ENCODE measurements at regions not wholly inside any gene's neighbourhood (a gene's known extent, or its start where the extent isn't known, plus 50 kb on each side); places are given as distances from the start of the nearest gene placed in this dataset.
A peak's percentile ranks its signal among the peaks of the same experiment; 100 is the strongest.
"Not testable (repeated sequence)": the region's sequence is repeated elsewhere in the genome, so short reads cannot be mapped to it uniquely, and the experiment has no call there.

DNA sequence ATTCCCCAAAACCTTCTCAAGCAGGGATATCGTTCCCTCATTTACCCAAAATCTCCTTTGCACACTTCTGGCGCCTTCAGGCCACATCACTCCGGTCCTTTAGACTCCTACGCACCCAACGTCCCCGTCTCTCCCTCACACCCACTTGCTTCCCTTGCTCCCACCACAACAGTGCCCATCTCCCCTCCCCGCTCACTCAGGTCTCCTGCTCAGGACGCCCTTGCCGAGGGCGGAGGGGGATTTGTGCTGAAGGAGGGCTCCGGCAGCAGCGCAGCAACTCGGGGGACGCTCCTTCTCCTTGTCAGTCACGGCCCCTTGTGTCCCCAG is 71.6 kb downstream of the PCMTD2 start:
- H3K4me3 ChIP-seq (ENCODE audit: low read length); H3K4me1 ChIP-seq (ENCODE audit: control insufficient read depth, insufficient read depth, low read length); DNase-seq (ENCODE audit: low read depth); H3K27me3 ChIP-seq (replicated peaks; ENCODE audit: control insufficient read depth, insufficient read depth, low read length); H3K9me3 ChIP-seq (ENCODE audit: control insufficient read depth, low read length); H3K9ac ChIP-seq (ENCODE audit: low read length); H3K36me3 ChIP-seq (ENCODE audit: control insufficient read depth, insufficient read depth, low read length, severe bottlenecking): not testable (repeated sequence)

DNA sequence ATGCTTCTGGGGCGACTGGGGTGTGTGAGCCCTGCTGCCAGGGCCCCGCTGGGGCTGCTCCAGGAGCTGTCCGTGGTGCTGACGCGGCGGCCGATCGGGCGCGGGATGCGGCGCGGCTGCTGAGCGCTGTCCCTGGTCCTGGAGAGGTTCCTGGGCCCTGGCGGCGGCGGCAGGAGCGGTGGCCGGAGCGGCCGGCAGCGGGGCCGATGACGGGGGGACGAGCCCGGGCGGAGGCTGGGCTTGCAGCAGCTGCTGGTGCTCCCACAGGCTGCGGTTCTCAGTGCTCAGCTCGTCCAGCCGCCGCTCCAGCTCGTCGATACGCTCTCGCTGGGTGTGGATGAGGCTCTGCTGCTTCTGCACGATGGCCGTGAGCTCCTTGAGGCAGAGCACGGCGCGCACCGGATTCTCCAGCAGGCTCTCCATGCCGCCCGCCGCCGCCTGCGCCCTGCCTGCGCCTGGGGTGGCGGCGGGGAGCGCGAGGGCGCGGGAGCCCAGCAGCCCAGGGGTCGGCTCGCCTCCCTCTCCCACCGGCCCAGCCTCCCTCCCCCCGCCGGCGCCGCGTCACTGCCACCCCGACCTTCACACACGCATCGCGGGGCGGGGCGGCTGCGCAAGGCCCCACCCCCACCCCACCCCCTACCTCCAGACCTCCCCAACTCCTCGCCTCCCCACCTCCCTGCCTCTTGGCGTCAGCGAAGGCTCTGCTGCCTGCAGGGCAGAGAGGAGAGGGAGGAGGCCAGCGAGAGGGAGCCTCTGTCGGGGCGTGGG is 72.2 kb downstream of the PCMTD2 start:
- H3K4me1 ChIP-seq (ENCODE audit: control insufficient read depth, insufficient read depth, low read length); H3K9ac ChIP-seq (ENCODE audit: low read length); H3K36me3 ChIP-seq (ENCODE audit: control insufficient read depth, insufficient read depth, low read length, severe bottlenecking); H3K4me3 ChIP-seq (ENCODE audit: low read length); H3K27me3 ChIP-seq (replicated peaks; ENCODE audit: control insufficient read depth, insufficient read depth, low read length); H3K9me3 ChIP-seq (ENCODE audit: control insufficient read depth, low read length): not testable (repeated sequence)
- peak; percentile 24 for DNase-seq (ENCODE audit: low read depth)

DNA sequence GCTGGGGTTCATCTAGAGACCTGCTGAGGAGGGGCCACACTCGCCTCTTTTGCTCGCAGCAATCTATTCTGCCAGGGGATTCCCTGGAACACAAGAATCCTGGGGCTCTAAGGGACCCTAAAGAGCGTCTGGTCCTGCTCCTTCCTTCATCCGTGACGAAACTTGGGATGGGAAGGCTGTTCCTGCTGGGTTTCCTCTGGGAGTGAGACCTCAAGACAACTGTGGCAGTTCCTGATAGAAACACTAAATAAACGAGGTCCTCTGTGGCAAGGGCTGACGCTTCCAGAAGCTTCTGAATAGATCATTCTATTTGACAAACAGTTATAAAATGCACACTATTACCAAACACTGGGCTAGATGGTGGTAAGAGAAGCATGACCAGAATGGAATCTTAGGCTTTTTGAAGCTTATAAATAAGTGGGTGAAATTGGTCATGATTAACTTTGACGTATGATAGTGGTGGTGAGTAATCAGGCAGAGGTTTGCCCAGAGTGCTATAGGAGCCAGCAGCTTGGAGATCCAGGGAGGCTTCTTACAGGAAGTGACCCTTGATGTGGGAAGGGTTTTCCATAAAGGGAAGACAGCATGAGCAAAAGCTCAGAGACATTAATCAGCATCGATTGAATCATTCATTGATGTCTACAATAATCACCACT is 73.2 kb downstream of the PCMTD2 start:
- H3K9me3 ChIP-seq (ENCODE audit: control insufficient read depth, low read length); H3K4me3 ChIP-seq (ENCODE audit: low read length); H3K9ac ChIP-seq (ENCODE audit: low read length); H3K36me3 ChIP-seq (ENCODE audit: control insufficient read depth, insufficient read depth, low read length, severe bottlenecking); H3K27me3 ChIP-seq (replicated peaks; ENCODE audit: control insufficient read depth, insufficient read depth, low read length); H3K4me1 ChIP-seq (ENCODE audit: control insufficient read depth, insufficient read depth, low read length); DNase-seq (ENCODE audit: low read depth): not testable (repeated sequence)

DNA sequence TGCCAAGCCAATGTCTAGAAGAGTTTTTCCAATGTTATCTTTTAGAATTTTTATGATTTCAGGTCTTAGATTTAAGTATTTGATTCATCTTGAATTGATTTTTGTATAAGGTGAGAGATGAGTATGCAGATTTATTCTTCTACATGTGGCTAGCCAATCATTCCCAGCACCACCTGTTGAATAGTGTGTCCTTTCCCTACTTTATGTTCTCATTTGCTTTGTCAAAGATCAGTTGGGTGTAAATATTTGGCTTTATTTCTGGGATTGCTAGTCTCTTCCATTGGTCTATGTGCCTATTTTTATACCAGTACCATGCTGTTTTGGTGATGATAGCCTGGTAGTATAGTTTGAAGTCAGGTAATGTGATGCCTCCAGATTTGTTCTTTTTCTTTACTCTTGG is 77.1 kb downstream of the PCMTD2 start:
- H3K27me3 ChIP-seq (replicated peaks; ENCODE audit: control insufficient read depth, insufficient read depth, low read length); DNase-seq (ENCODE audit: low read depth): not testable (repeated sequence)

More for the DNA sequence above, 77.1 kb downstream of the PCMTD2 start:
- H3K9me3 ChIP-seq (ENCODE audit: control insufficient read depth, low read length); H3K36me3 ChIP-seq (ENCODE audit: control insufficient read depth, insufficient read depth, low read length, severe bottlenecking); H3K9ac ChIP-seq (ENCODE audit: low read length); H3K4me1 ChIP-seq (ENCODE audit: control insufficient read depth, insufficient read depth, low read length); H3K4me3 ChIP-seq (ENCODE audit: low read length): not testable (repeated sequence)
